ENCODE measurements at regions not wholly inside any gene's neighbourhood (a gene's known extent, or its start where the extent isn't known, plus 50 kb on each side); places are given as distances from the start of the nearest gene placed in this dataset.

DNA sequence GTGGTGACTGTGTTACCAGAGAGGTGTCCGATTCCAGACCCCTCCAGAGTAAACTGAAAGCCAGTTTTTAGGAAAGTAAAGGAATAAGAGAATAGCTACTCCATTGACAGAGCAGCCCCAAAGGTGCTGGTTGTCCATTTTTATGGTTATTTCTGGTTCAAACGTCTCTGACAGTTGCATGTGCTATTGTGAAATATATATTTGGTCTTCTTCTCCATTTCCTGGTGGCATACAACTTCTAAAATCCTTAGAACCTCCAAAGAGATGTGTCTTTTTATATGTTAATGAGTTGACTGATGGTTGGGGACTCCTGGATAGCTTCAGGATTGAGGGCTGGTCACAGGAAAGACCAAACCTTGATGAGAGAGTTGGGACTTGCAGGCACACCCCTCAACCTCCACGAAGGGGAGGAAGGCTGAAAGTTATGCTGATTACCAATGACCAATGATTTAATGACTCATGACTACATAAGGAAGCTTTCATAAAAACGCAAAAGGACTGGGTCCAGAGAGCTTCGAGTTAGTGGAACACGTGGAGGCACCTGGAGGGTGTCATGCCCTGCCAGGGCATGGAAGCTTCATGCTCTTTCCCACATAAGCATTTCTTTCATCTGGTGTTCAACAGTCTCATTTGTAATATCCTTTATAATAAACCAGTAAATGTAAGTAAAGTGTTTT is 100.7 kb downstream of the SLC16A1 start:
- no peak for TF ChIP-seq GATA2 (IDR thresholded peaks at IDR 0.05; ENCODE audit: low read depth, low read length)
- TF ChIP-seq GATA3 (IDR thresholded peaks at IDR 0.05; ENCODE audit: low read depth, low read length): no peak

DNA sequence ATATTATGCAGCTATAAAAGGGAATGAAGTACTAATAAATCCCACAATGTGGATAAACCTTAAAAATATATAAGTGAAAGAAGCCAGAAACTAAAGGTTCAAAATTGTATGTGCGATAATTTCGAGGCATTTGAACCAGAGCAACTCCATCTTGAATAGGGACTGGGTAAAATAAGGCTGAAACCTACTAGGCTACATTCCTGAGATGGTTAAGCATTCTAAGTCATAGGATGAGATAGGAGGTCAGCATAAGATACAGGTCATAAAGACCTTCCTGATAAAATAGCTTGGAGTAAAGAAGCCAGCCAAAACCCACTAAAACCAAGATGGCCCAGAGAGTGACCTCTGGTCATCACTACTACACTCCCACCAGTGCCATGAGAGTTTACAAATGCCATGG is 103.1 kb downstream of the SLC16A1 start:
- TF ChIP-seq GATA2 (IDR thresholded peaks at IDR 0.05; ENCODE audit: low read depth, low read length): no peak
- TF ChIP-seq GATA3 (IDR thresholded peaks at IDR 0.05; ENCODE audit: low read depth, low read length): no peak

DNA sequence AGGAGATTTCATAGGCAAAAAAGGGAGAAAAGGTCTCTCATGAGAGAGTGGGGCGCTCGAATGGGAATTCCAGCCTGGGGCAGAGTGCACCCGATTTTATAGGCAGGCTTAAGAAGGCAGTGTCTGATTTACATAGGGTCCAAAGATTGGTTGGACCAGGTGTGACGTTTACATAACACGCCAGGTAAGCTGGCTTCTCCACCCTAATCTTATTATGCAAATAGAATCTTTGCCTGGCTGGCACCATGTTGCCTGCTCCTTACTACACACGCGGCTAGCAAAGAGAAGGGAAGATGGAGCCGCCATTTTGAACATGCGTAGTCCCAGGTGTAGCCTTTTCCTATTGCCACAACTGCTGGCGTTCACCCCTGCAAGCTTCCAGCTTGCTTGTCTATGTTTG is 103.7 kb downstream of the SLC16A1 start:
- no peak for TF ChIP-seq GATA2 (IDR thresholded peaks at IDR 0.05; ENCODE audit: low read depth, low read length)
- TF ChIP-seq GATA3 (IDR thresholded peaks at IDR 0.05; ENCODE audit: low read depth, low read length): no peak

DNA sequence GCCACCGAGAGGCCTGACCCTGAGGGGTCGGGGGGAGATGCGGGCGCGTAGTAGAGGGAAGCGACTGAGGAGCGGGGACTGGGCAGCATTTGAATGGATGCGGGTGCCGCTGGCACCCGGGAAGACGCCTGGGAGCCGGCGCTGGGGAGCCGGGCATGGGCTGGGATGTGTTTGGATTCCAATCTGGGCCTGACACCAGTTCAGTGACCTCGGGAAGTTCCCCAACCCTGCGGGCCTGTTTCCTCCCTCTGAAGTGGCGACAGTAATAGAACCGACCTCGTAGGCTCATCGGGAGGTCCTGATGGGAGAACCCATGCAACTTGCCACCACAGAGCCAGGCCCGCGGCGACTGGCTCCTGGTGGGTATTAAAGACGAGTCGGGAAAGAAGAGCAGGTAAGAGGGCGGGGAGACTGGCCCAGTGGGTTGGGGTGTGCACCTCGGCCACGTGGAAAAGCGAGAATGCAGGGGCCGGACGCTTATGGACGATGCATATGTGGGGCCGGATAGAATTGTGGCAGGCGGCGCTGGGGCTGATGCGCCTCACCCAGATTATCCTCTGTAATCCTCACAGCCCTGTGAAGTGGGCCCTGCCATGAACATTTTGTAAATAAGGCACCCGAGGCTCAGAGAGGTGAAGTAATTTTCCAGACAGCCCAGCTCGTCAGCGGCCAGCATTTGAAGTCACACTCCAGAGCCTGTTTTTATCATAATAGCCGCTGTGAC is 105.8 kb downstream of the SLC16A1 start:
- TF ChIP-seq GATA3 (IDR thresholded peaks at IDR 0.05; ENCODE audit: low read depth, low read length): no peak

DNA sequence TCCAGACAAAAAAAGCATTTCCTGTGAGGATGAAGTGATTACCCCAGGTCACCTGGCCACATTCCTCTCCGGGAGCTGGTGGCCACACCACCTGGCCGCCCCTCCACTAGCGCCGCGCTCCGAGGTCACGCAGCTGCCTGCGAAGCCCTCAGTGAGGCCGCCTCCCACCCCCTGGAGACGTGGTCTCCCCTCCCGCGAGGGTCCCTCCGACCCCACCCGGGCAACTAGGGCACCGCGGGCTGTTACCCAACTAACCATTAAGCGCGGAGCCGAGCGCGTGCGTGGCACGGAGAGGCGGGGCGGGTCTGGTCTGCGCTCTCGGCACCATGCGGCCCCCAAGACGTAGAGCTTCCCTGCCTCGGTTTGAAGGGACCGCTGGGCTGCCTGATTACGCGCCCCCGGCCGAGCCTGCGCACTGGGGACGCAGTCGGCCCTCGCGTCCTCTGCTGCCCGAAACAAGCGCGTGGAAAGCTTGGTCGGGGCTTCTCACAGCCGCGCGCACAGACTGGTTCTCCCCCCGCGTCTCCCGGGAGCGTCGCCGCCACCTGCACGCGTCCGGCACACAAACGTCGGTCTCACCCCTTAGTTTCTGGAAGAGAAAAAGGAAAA is 106.5 kb downstream of the SLC16A1 start:
- TF ChIP-seq GATA2 (IDR thresholded peaks at IDR 0.05; ENCODE audit: low read depth, low read length) (no peak), GATA3 (IDR thresholded peaks at IDR 0.05; ENCODE audit: low read depth, low read length) (no peak)

DNA sequence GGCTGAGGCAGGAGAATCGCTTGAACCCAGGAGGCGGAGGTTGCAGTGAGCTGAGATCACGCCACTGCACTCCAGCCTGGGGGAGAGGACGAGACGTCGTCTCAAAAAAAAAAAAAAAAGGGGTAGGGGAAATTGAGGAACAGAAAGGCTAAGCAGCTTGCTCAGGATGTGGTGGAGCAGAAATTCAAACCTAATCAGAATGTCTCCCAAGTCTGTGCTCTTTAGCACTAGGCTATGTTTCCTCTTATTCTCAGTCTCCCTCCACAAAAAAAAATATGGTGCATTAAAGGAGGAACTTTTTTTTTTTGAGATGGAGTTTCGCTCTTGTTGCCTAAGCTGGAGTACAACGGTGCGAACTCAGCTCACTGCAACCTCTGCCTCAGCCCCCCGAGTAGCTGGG is 114.2 kb downstream of the SLC16A1 start:
- TF ChIP-seq GATA3 (IDR thresholded peaks at IDR 0.05; ENCODE audit: low read depth, low read length) (no peak), GATA2 (IDR thresholded peaks at IDR 0.05; ENCODE audit: low read depth, low read length) (no peak)

DNA sequence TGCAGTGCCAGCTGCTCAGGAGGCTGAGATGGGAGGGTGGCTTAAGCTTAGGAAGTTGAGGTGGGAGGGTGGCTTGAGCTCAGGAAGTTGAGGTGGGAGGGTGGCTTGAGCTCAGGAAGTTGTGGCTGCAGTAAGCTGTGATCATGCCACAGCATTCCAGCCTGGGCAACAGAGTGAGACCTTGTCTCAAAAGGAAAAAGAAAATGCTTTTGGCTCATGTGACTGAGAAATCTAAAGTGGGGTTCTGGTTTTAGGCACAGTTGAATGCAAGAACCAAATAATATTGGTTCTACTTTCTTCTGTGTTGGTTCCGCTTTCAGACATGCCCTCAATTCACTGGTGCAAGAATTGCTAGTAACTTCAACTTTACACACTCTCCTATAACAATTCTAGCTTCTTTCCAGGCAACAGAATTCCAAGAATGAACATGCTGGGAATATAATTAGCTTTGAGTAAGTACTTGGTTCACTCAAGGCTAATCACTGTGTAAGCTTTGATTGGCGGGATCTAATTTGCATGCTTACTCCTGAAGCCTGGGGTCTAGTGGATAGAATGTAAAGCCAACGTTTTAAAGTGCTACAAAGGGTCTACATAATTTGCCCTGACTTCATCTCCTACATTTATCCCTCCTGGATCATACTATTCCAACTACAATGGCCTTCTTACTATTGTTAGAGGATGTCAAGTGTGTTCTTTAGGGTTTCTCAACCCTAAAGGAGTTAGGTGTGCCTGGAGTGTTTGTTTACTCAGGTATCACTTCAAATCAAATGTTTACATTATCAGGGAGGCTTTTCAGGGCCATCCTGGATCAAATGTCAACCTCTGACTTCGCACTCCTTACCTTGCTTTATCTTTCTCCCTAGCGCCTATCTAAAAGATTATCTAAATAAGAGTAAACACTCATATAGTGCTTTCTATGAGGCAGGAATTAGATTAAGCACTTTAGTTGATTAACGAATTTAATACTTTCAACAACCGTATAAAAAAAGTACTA is 115.1 kb downstream of the SLC16A1 start:
- TF ChIP-seq GATA2 (IDR thresholded peaks at IDR 0.05; ENCODE audit: low read depth, low read length) (no peak), GATA3 (IDR thresholded peaks at IDR 0.05; ENCODE audit: low read depth, low read length) (no peak)

DNA sequence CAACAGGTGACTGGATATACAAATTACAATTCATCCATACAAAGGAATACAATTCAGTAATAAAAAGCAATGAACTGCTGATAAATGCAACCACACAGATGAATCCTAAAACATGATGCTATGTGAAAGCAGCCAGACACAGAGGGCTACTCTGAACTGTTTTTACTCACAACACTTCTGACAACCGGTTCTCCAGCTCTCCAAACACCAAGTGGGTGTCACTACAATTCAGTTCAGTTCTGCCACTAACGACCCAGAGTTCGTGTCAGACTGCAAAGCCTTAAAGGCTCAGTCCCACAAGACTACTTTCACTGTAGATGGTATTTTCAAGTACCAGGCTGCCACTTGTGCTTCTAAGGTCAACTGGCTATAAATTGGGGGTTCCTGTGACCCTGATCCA is 119.4 kb downstream of the SLC16A1 start:
- TF ChIP-seq GATA3 (IDR thresholded peaks at IDR 0.05; ENCODE audit: low read depth, low read length): no peak
- no peak for TF ChIP-seq GATA2 (IDR thresholded peaks at IDR 0.05; ENCODE audit: low read depth, low read length)

DNA sequence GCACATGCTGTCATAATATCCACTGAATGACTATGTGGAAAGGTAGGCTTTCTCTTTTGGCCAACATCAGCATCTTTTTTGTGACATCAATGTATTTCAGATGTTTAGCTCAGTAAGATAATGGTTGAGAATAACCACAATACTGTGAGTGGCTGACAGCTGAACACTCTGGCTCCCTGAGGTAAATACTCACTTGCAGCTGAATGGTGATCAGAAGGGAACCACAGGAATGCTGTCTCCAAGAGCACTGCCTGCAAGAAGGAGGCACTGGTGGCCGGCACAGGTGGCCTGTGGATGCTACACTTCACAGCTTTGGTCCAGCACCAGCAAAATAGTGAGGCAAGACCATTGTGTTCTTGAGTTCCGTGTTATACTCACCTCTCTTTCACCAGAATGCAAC is 118.7 kb upstream of the PPM1J start:
- TF ChIP-seq GATA2 (IDR thresholded peaks at IDR 0.05; ENCODE audit: low read depth, low read length) (no peak), GATA3 (IDR thresholded peaks at IDR 0.05; ENCODE audit: low read depth, low read length) (no peak)

DNA sequence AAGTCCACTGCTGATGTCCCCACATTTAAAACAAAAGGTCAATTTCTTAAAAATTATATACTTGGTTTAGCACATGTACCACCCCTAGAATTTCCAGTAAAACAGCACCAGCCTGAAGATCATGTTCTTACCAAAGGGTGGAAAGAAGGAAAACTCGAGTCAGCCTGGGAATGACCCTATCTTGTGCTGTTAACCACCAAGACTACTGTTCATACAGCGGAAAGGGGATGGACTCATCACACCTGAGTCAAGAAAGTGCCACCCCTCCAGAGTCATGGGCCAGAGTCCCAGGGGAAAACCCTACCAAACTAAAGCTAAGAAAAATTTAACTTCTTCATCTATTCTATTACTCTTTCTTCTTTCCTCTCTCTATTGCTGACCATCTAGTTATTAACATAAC is 113.6 kb upstream of the PPM1J start:
- no peak for TF ChIP-seq GATA2 (IDR thresholded peaks at IDR 0.05; ENCODE audit: low read depth, low read length)
- no peak for TF ChIP-seq GATA3 (IDR thresholded peaks at IDR 0.05; ENCODE audit: low read depth, low read length)

DNA sequence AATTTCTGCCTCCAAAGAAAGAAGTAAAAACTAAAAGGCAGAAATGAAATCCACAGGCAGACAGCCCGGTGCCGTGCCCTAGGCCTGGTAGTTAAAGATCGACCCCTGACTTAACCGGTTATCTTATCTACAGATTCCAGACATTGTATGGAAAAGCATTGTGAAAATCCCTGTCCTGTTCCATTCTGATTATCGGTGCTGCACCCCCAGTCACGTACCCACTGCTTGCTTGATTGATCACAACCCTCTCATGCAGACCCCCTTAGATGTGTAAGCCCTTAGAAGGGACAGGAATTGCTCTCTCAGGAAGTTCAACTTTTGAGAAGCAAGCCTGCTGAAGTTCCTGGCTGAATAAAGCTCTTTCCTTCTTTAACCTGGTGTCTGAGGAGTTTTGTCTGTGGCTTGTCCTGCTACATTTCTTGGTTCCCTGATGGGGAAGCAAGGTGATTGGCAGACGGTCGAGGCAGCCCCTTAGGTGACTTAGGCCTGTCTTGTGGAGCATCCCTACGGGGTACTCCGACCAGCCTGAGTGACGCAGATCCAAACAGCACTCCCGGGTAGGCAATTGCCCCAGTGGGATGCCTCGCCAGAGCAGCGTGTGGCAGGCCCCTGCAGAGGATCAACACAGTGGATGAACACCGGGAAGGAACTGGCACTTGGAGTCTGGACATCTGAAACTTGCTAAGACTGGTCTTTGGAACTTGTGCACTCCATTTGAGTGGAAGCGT is 111.2 kb upstream of the PPM1J start:
- TF ChIP-seq GATA2 (IDR thresholded peaks at IDR 0.05; ENCODE audit: low read depth, low read length) (no peak), GATA3 (IDR thresholded peaks at IDR 0.05; ENCODE audit: low read depth, low read length) (no peak)

DNA sequence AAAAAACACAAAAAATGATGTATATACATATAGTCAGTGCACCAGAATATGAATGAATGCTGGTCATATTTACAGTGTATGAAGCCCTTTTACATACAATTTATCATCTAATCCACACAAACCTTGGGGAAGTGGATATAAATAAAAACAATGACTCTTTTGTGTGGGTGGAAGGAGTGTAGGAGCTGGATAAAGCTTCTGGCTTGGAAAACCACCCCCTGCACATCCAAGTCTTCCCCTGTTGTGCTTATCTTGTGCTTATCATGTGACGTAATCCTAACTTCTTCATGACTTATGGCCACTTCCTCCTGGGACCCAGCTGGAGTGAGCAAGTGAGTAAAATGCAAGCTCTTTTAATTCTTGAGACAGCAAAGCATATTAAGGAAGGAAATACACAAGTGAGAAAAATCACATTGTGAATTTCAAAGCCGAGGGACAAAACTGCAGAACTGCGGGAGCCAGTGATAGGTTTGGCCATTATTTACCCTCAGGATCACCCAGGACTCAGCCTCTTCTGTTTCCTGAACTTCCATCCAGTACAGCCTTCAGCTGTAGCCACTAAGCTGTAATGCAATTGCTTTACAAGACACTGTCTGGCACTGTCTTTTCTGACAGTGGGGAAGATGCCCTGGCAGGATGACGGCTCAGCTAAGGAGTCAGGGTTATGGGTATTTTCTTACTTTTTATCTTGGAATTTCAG is 104.0 kb upstream of the PPM1J start:
- TF ChIP-seq GATA3 (IDR thresholded peaks at IDR 0.05; ENCODE audit: low read depth, low read length) (no peak), GATA2 (IDR thresholded peaks at IDR 0.05; ENCODE audit: low read depth, low read length) (no peak)

All from SH-SY5Y (cell line).